ENCODE measurements at regions not wholly inside any gene's neighbourhood (a gene's known extent, or its start where the extent isn't known, plus 50 kb on each side); places are given as distances from the start of the nearest gene placed in this dataset.
"Not testable (repeated sequence)": the region's sequence is repeated elsewhere in the genome, so short reads cannot be mapped to it uniquely, and the experiment has no call there.

DNA sequence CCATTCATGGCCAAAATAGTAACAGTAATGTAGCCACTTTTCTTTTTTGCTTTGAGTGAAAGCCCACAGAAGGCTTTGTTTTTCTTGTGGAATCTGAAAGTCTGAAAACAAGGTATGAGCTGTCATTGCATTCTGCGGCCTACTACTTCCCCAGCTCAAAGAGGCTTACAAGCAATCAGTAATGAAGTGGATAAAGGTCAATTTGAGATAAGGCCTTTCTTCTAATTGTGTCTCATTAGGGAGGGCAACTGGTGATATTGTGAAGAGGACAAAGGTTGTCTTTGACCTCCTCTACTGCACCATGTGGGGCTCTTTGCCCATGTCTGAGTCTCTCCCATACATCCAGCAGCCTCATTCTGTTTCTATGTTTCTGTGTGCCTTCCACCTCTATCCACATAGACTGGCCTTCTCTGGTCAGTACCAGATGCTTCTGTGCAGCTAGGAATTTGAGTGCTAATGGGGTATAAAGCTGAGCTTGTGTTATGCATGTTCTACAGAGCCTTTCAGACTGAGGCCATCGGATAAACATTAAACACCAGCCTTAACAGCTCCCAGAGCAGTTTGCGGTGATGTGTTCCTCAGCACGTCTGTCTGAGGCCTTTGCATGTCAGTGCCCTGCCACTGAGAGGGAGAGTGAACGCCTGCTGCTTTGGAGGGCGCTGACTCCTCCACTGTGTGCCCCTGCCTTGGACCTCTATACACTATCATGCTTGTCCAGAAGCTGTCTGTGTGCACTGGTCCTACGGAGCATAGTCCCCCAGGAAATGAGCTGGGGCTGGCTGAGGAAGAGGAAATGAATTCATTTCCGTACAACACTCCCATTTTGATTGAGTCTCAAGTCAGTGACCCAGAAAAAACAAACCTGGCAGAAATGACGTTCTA, 80.2 kb downstream of the SH2D1A start:
- no peak for DNase-seq (ENCODE audit: low read depth in 2 of 2)
- no peak overlapping the region for H3K4me3 ChIP-seq (replicated peaks in 1 of 2; ENCODE audit: low read depth in 2 of 2, low read length in 2 of 2)
- TF ChIP-seq CTCF (IDR thresholded peaks at IDR 0.05; ENCODE audit: low read depth, low read length), result no peak

GRCh38 chrX:124433186-124433585, 86.8 kb downstream of the SH2D1A start:
- no peak for DNase-seq (ENCODE audit: low read depth in 2 of 2)
- H3K4me3 ChIP-seq (replicated peaks in 1 of 2; ENCODE audit: low read depth in 2 of 2, low read length in 2 of 2), result no peak overlapping the region
- no peak for TF ChIP-seq CTCF (IDR thresholded peaks at IDR 0.05; ENCODE audit: low read depth, low read length)

GRCh38 chrX:124435616-124436015, 89.3 kb downstream of the SH2D1A start:
- DNase-seq (ENCODE audit: low read depth in 2 of 2), result no peak
- H3K4me3 ChIP-seq (replicated peaks in 1 of 2; ENCODE audit: low read depth in 2 of 2, low read length in 2 of 2), result no peak overlapping the region
- no peak for TF ChIP-seq CTCF (IDR thresholded peaks at IDR 0.05; ENCODE audit: low read depth, low read length)

DNA sequence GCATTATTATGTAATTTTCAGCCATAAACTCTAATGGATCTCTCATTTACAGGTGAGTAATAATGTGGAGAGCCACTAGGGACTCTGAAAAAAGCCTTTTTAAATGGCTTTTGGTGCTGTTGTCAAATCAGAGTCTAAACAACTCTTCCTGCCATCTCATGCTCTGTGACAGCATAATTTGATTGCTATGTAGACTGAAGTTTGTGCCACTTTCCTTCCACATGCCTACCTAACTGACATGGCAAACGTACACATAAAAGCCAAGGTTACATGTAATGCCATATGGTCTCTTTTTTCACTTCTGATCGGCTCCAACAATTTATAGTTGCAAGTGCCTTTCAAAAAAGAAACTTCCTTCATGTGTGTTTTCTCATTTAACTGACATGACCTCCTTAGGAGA, 94.3 kb downstream of the SH2D1A start:
- no peak for TF ChIP-seq CTCF (IDR thresholded peaks at IDR 0.05; ENCODE audit: low read depth, low read length)
- no peak for DNase-seq (ENCODE audit: low read depth in 2 of 2)
- H3K4me3 ChIP-seq (replicated peaks in 1 of 2; ENCODE audit: low read depth in 2 of 2, low read length in 2 of 2), result no peak overlapping the region

DNA sequence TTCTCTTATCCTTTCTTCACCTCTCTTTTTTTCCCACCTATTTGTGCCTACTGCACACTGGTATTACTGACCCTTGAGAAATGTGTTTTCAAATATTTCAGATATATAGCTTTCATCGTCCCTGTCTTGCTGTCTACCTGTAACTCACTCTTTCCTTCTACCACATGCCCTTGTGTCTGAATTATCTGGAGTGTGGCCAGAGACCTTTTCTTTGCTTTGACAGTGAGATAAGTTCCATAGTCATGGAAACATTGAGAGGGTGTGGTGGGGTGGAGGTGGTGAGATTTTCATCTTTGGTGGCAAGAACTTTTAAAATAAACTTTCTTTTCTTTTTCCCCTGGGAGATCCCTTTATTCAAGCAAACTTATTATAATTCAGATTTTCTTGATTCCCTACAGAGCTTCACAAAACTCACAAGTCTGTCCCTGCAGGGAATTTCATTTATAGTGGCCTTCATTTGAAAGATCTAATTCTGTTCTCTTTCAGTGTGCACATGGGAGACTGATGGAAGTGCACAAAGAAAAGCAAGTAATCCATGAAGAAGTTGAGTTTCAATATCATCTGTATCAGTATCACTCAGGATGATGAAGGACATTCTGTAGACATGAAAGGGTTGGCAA, 95.7 kb downstream of the SH2D1A start:
- TF ChIP-seq CTCF (IDR thresholded peaks at IDR 0.05; ENCODE audit: low read depth, low read length), result no peak
- H3K4me3 ChIP-seq (replicated peaks in 1 of 2; ENCODE audit: low read depth in 2 of 2, low read length in 2 of 2), result no peak overlapping the region
- DNase-seq (ENCODE audit: low read depth in 2 of 2), result no peak

GRCh38 chrX:124455966-124456365, 109.6 kb downstream of the SH2D1A start:
- DNase-seq (ENCODE audit: low read depth in 2 of 2), result no peak
- H3K4me3 ChIP-seq (replicated peaks in 1 of 2; ENCODE audit: low read depth in 2 of 2, low read length in 2 of 2), result no peak overlapping the region
- TF ChIP-seq CTCF (IDR thresholded peaks at IDR 0.05; ENCODE audit: low read depth, low read length), result no peak

- DNase-seq (ENCODE audit: low read depth in 2 of 2); H3K4me3 ChIP-seq (replicated peaks in 1 of 2; ENCODE audit: low read depth in 2 of 2, low read length in 2 of 2): not testable (repeated sequence)
These were observed 113.5 kb downstream of the SH2D1A start for GRCh38 chrX:124459851-124460250.
